PFSK-1 (cell line): ENCODE measurements at regions not wholly inside any gene's neighbourhood (a gene's known extent, or its start where the extent isn't known, plus 50 kb on each side); places are given as distances from the start of the nearest gene placed in this dataset.

Experiments used
- FOXP2 ChIP-seq: optimal IDR thresholded peaks from 2 replicates; pipeline ENCODE3; 2011; ENCODE audit warnings: borderline replicate concordance, control low read depth, inconsistent platforms; ENCODE audit not compliant: insufficient read depth; ENCODE audit errors: extremely low read length, extremely low read depth
- POLR2AphosphoS5 ChIP-seq: IDR thresholded peaks from 2 replicates; pipeline ENCODE4 v1.6.1; 2012; ENCODE audit warnings: low read depth, mild to moderate bottlenecking, control low read depth, low read length, moderate library complexity
- SIN3A ChIP-seq: IDR thresholded peaks from 2 replicates; pipeline ENCODE4 v1.6.1; 2012; ENCODE audit warnings: mild to moderate bottlenecking, low read length, moderate library complexity, borderline replicate concordance; ENCODE audit not compliant: insufficient read depth
- TAF1 ChIP-seq: IDR thresholded peaks from 2 replicates; pipeline ENCODE4 v1.6.1; 2012; ENCODE audit warnings: low read length, control low read depth, borderline replicate concordance; ENCODE audit not compliant: insufficient read depth
- TF ChIP-seq, protein P1 (sequence below), 2 experiments: IDR thresholded peaks; 2 replicates each; pipeline versions ENCODE4 v1.6.1 to v1.8.0; 2011 to 2012; ENCODE audit warnings: low read depth in 2 of 2, low read length in 2 of 2, control low read depth in 1 of 2, inconsistent platforms in 1 of 2, mild to moderate bottlenecking in 1 of 2, moderate library complexity in 1 of 2; ENCODE audit not compliant: insufficient read depth in 1 of 2

DNA sequence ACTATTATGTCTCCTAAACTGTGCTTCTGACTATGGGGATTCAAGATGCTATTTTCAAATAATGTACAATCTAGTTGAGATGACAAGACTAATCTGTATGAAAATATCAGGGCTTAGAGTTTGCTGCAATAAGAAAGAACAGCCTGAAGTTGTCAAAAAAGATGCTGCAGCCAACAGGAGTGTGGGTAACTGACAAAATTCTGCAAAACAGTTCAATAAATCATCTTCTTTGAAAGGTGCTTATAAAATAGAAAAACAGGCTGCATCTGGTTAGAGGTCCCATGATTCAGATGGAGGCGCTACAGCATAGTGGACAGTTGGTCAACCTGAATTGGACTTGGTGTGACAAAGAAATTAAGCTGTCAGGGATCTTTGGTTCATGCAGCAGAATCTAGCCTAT is 511.0 kb downstream of the XPNPEP1 start:
- TF ChIP-seq TAF1 (no peak), POLR2AphosphoS5 (no peak), FOXP2 (no peak), SIN3A (no peak)
- TF ChIP-seq, protein P1, sequence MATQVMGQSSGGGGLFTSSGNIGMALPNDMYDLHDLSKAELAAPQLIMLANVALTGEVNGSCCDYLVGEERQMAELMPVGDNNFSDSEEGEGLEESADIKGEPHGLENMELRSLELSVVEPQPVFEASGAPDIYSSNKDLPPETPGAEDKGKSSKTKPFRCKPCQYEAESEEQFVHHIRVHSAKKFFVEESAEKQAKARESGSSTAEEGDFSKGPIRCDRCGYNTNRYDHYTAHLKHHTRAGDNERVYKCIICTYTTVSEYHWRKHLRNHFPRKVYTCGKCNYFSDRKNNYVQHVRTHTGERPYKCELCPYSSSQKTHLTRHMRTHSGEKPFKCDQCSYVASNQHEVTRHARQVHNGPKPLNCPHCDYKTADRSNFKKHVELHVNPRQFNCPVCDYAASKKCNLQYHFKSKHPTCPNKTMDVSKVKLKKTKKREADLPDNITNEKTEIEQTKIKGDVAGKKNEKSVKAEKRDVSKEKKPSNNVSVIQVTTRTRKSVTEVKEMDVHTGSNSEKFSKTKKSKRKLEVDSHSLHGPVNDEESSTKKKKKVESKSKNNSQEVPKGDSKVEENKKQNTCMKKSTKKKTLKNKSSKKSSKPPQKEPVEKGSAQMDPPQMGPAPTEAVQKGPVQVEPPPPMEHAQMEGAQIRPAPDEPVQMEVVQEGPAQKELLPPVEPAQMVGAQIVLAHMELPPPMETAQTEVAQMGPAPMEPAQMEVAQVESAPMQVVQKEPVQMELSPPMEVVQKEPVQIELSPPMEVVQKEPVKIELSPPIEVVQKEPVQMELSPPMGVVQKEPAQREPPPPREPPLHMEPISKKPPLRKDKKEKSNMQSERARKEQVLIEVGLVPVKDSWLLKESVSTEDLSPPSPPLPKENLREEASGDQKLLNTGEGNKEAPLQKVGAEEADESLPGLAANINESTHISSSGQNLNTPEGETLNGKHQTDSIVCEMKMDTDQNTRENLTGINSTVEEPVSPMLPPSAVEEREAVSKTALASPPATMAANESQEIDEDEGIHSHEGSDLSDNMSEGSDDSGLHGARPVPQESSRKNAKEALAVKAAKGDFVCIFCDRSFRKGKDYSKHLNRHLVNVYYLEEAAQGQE (IDR thresholded peaks at IDR 0.05; ENCODE audit: insufficient read depth in 1 of 2, low read depth in 2 of 2, low read length in 2 of 2), result no peak

DNA sequence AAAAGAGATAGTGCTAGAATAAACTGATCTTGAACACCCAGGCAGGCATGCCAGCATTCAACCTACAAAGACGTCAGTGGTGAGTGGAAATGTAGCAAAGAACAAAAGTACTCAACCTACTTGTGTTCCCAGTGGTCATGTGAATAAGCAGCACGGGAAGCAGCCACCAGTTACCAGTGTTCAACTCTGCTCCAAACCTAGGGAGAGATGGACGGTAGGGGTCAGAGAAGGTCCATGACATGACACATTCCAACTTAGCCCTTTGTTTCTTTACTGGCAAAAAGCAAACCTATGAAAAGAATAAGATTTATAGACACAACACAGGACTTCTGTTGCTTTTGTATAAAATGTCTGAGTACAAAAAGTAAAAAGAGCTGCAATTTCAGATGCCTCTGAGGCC is 511.4 kb downstream of the XPNPEP1 start:
- TF ChIP-seq SIN3A (no peak), TAF1 (no peak), POLR2AphosphoS5 (no peak), FOXP2 (no peak)
- TF ChIP-seq, protein P1 (IDR thresholded peaks at IDR 0.05; ENCODE audit: insufficient read depth in 1 of 2, low read depth in 2 of 2, low read length in 2 of 2), result no peak

DNA sequence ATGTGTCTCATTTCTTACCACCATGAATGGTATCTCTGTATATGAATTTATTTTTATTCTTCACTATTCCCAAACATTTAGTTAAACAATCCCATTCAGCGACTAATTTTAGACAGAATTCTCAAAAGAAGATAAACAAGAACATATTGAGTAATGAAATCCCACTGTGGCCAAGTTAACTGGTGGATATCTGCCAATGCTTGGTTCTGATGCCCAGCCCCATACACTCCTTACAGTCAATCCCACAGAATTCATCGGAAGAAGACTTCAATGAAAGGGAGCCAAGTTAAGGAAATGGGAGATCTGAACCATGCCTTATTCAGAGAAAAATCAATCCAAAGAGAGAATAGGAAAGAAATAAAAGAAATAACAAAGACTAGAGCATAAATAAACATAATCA is 518.0 kb downstream of the XPNPEP1 start:
- TF ChIP-seq POLR2AphosphoS5 (no peak), FOXP2 (no peak), TAF1 (no peak), SIN3A (no peak)
- TF ChIP-seq, protein P1 (IDR thresholded peaks at IDR 0.05; ENCODE audit: insufficient read depth in 1 of 2, low read depth in 2 of 2, low read length in 2 of 2), result no peak

DNA sequence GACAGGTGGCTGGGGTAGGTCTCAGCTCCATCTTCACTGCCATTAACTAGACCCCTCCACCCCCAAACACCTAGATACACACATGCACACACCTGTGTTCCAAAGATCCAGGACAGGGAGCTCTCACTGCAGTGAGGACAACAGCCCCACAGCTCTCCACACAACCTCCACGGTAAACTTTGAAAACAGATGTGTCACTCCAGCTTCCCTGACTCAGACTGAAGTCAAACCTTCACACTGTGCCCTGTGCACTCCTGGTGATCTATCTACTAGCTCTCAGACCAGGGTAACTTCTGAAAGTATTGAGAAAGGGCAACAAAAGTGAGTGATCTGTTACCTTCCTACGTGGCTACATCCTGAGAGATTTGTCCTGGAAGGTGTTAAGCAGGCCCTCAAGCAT is 519.8 kb downstream of the XPNPEP1 start:
- TF ChIP-seq SIN3A (no peak), TAF1 (no peak), POLR2AphosphoS5 (no peak), FOXP2 (no peak)
- TF ChIP-seq, protein P1 (IDR thresholded peaks at IDR 0.05; ENCODE audit: insufficient read depth in 1 of 2, low read depth in 2 of 2, low read length in 2 of 2), result no peak

DNA sequence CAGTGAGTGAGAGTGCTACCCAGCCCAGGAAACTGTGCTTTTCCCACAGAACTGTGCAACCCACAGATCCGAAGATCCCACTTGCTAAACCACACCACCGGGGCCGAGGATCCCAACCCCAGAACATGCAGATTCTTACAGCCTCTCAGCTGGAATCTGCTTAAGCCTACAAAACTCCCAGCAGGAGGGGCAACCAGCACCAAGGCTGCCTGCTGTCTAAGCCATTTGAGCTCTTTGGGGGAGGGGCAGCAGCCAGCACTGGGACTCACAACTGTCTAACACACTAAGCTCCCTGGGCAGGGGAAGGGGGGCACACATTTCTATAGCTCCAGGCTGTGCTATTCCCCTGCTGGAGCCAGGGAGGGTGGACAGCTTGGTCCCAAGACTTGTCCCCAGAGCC is 529.9 kb downstream of the XPNPEP1 start:
- TF ChIP-seq SIN3A, result no peak
- TF ChIP-seq TAF1, result no peak
- no peak for TF ChIP-seq POLR2AphosphoS5
- TF ChIP-seq FOXP2, result no peak
- TF ChIP-seq, protein P1 (IDR thresholded peaks at IDR 0.05; ENCODE audit: insufficient read depth in 1 of 2, low read depth in 2 of 2, low read length in 2 of 2), result no peak
